ENCODE measurements at regions not wholly inside any gene's neighbourhood (a gene's known extent, or its start where the extent isn't known, plus 50 kb on each side); places are given as distances from the start of the nearest gene placed in this dataset.
"Not testable (repeated sequence)": the region's sequence is repeated elsewhere in the genome, so short reads cannot be mapped to it uniquely, and the experiment has no call there.

- DNase-seq, result no peak
Observed at GRCh38 chr17:14733376-14733775, 432.5 kb downstream of the HS3ST3B1 start.

GRCh38 chr17:14732211-14732610, 431.3 kb downstream of the HS3ST3B1 start:
- DNase-seq, result no peak

GRCh38 chr17:14731591-14731990, 430.7 kb downstream of the HS3ST3B1 start:
- DNase-seq, result no peak

GRCh38 chr17:14730821-14731220, 429.9 kb downstream of the HS3ST3B1 start:
- DNase-seq, result no peak

GRCh38 chr17:14725729-14726128, 424.8 kb downstream of the HS3ST3B1 start:
- no peak for DNase-seq

GRCh38 chr17:14724770-14725169, 423.9 kb downstream of the HS3ST3B1 start:
- no peak for DNase-seq

GRCh38 chr17:14723349-14723748, 422.5 kb downstream of the HS3ST3B1 start:
- DNase-seq, result not testable (repeated sequence)

GRCh38 chr17:14719942-14720341, 419.1 kb downstream of the HS3ST3B1 start:
- no peak for DNase-seq

GRCh38 chr17:14717859-14718258, 417.0 kb downstream of the HS3ST3B1 start:
- no peak for DNase-seq

- no peak for DNase-seq
Observed at GRCh38 chr17:14715561-14715960, 414.7 kb downstream of the HS3ST3B1 start.

GRCh38 chr17:14712611-14713021, 411.7 kb downstream of the HS3ST3B1 start:
- no peak for DNase-seq

- DNase-seq, result no peak
Observed at GRCh38 chr17:14704121-14704520, 403.2 kb downstream of the HS3ST3B1 start.

- no peak for DNase-seq
Observed at GRCh38 chr17:14701886-14702285, 401.0 kb downstream of the HS3ST3B1 start.

GRCh38 chr17:14699574-14700185, 398.8 kb downstream of the HS3ST3B1 start:
- peak; percentile 4 for DNase-seq

GRCh38 chr17:14693382-14693781, 392.5 kb downstream of the HS3ST3B1 start:
- no peak for DNase-seq

GRCh38 chr17:14690704-14691103, 389.8 kb downstream of the HS3ST3B1 start:
- no peak for DNase-seq

GRCh38 chr17:14688134-14688533, 387.3 kb downstream of the HS3ST3B1 start:
- DNase-seq, result no peak

- DNase-seq, result no peak
Observed at GRCh38 chr17:14672830-14673229, 371.9 kb downstream of the HS3ST3B1 start.

GRCh38 chr17:14670861-14671260, 370.0 kb downstream of the HS3ST3B1 start:
- DNase-seq, result no peak

- no peak for DNase-seq
Observed at GRCh38 chr17:14664511-14664910, 363.6 kb downstream of the HS3ST3B1 start.

GRCh38 chr17:14641117-14641516, 340.2 kb downstream of the HS3ST3B1 start:
- no peak for DNase-seq

GRCh38 chr17:14637260-14637659, 336.4 kb downstream of the HS3ST3B1 start:
- DNase-seq, result no peak

GRCh38 chr17:14630621-14631020, 329.7 kb downstream of the HS3ST3B1 start:
- no peak for DNase-seq

- no peak for DNase-seq
Observed at GRCh38 chr17:14630046-14630445, 329.2 kb downstream of the HS3ST3B1 start.
